GM23248 (cell line): ENCODE measurements at regions not wholly inside any gene's neighbourhood (a gene's known extent, or its start where the extent isn't known, plus 50 kb on each side); places are given as distances from the start of the nearest gene placed in this dataset.

ENCODE experiments used
- DNase-seq: peaks from one replicate; pipeline ENCODE4 v3.0.0-alpha.2; 2015
- H2AFZ ChIP-seq: fragments of 200-600 bp; sonication (generic); 2 replicates; pipeline ENCODE4 v1.6.1; 2016; ENCODE audit warnings: antibody characterized with exemption
- H3F3A ChIP-seq: fragments of 200-600 bp; sonication (generic); 2 replicates; pipeline ENCODE4 v1.6.1; 2016; ENCODE audit warnings: mild to moderate bottlenecking, antibody characterized with exemption, mixed run types; ENCODE audit not compliant: insufficient read depth
- H3K27ac ChIP-seq: fragments of 200-600 bp; sonication (generic); 2 replicates; pipeline ENCODE4 v1.5.1; 2016; ENCODE audit warnings: mild to moderate bottlenecking
- H3K27me3 ChIP-seq: fragments of 200-600 bp; sonication (generic); replicated peaks from 2 replicates; pipeline ENCODE4 v1.6.1; 2016; ENCODE audit warnings: mild to moderate bottlenecking; ENCODE audit not compliant: insufficient read depth
- H3K36me3 ChIP-seq: fragments of 200-600 bp; sonication (generic); 2 replicates; pipeline ENCODE4 v1.6.1; 2016; ENCODE audit warnings: low read depth, mild to moderate bottlenecking
- H3K4me1 ChIP-seq: fragments of 200-600 bp; sonication (generic); 2 replicates; pipeline ENCODE4 v1.6.1; 2016; ENCODE audit warnings: mild to moderate bottlenecking; ENCODE audit not compliant: insufficient read depth
- H3K4me2 ChIP-seq: fragments of 200-600 bp; sonication (generic); one replicate; pipeline ENCODE4 v1.6.1; 2016; ENCODE audit warnings: mild to moderate bottlenecking; ENCODE audit not compliant: unreplicated experiment
- H3K4me3 ChIP-seq: fragments of 200-600 bp; sonication (generic); 2 replicates; pipeline ENCODE4 v1.5.1; 2016; ENCODE audit warnings: mild to moderate bottlenecking
- H3K79me2 ChIP-seq: fragments of 200-600 bp; sonication (generic); 2 replicates; pipeline ENCODE4 v1.6.1; 2016; ENCODE audit warnings: mild to moderate bottlenecking; ENCODE audit not compliant: insufficient read depth
- H3K9ac ChIP-seq: fragments of 200-600 bp; sonication (generic); 2 replicates; pipeline ENCODE4 v1.6.1; 2016; ENCODE audit warnings: mild to moderate bottlenecking
- H3K9me2 ChIP-seq: fragments of 200-600 bp; sonication (generic); 2 replicates; pipeline ENCODE4 v1.6.1; 2016; ENCODE audit warnings: mixed run types, mild to moderate bottlenecking, moderate library complexity; ENCODE audit not compliant: insufficient read depth
- H3K9me3 ChIP-seq: fragments of 200-600 bp; sonication (generic); one replicate; pipeline ENCODE4 v1.6.1; 2017; ENCODE audit warnings: low read depth
- H4K20me1 ChIP-seq: fragments of 200-600 bp; sonication (generic); 2 replicates; pipeline ENCODE4 v1.6.0; 2016; ENCODE audit not compliant: insufficient read depth
- EZH2 ChIP-seq: fragments of 200-600 bp; sonication (generic); IDR thresholded peaks from 2 replicates; pipeline ENCODE4 v1.6.1; 2018; ENCODE audit warnings: antibody characterized with exemption, mild to moderate bottlenecking; ENCODE audit not compliant: insufficient read depth, poor library complexity, severe bottlenecking
- EZH2phosphoT487 ChIP-seq: fragments of 200-600 bp; sonication (generic); IDR thresholded peaks from 2 replicates; pipeline ENCODE4 v1.6.1; 2018; ENCODE audit warnings: antibody characterized with exemption, moderate library complexity, mild to moderate bottlenecking, low read depth; ENCODE audit not compliant: insufficient read depth
- WGBS, 2 experiments: methylation state at CpG; one replicate each; pipeline ENCODE4 v1.1.6; 2015 to 2017; ENCODE audit warnings: low lambda C conversion rate in 2 of 2, low coverage in 1 of 2; ENCODE audit errors: missing lambda C conversion rate in 2 of 2; 5-methylcytosine and 5-hydroxymethylcytosine counted together
- in situ Hi-C: fragments of 300-500 bp; cut with MboI; formaldehyde crosslinking; loops from 2 replicates; pipeline ENCODE4 v1.15.0; 2020

- peaks cover 10% of the 10 kb centered on the region; the same call in 1 of the 2 replicates for H3K4me1 ChIP-seq
- no peaks in the 10 kb centered on the region for H3K9me3 ChIP-seq
- WGBS, 2 experiments: 40 to 41% methylated on average over 6 of the region's 6 CpGs
- H3K27ac ChIP-seq: no peak overlapping the region
- peak; percentile 37 for DNase-seq
- H3K27me3 ChIP-seq: no peaks in the 10 kb centered on the region
- in situ Hi-C loops: no loop called here
- no peaks in the 10 kb centered on the region for H3F3A ChIP-seq
- H3K4me3 ChIP-seq: peak overlapping the region; percentile 70
- peak overlapping the region; percentile 74 for H3K4me2 ChIP-seq
- peak overlapping the region; percentile 81 for H2AFZ ChIP-seq
- peak overlapping the region; percentile 68 for H3K9ac ChIP-seq
- no peaks in the 10 kb centered on the region for H3K36me3 ChIP-seq
- TF ChIP-seq EZH2 (no peak), EZH2phosphoT487 (no peak)
- no peaks in the 10 kb centered on the region for H3K9me2 ChIP-seq
- no peaks in the 10 kb centered on the region for H4K20me1 ChIP-seq
- no peaks in the 10 kb centered on the region for H3K79me2 ChIP-seq
These were observed 228.3 kb downstream of the FOXO1 start for GRCh38 chr13:40438022-40438680.

GRCh38 chr13:40438999-40439797 lies 227.2 kb downstream of the FOXO1 start:
- TF ChIP-seq EZH2phosphoT487 (no peak), EZH2 (no peak)
- 28 to 33% methylated on average over 12 of the region's 12 CpGs for WGBS, 2 experiments
- Histone ChIP-seq H3K9me3 (no peaks in the 10 kb centered on the region), H2AFZ (peak overlapping the region; percentile 81), H3K27ac (0 out of 2 replicates have a peak overlapping the region, but pooled peaks have one; percentile 2), H3K4me2 (peak overlapping the region; percentile 74), H3K9ac (peak overlapping the region; percentile 68), H3K36me3 (no peaks in the 10 kb centered on the region), H3K27me3 (no peaks in the 10 kb centered on the region), H3K79me2 (no peaks in the 10 kb centered on the region), H3K4me3 (peak overlapping the region; percentile 70), H3K4me1 (peaks cover 10% of the 10 kb centered on the region; the same call in 1 of the 2 replicates), H4K20me1 (no peaks in the 10 kb centered on the region), H3K9me2 (no peaks in the 10 kb centered on the region), H3F3A (no peaks in the 10 kb centered on the region)
- in situ Hi-C loops: no loop called here
- DNase-seq: peak; percentile 75

DNA sequence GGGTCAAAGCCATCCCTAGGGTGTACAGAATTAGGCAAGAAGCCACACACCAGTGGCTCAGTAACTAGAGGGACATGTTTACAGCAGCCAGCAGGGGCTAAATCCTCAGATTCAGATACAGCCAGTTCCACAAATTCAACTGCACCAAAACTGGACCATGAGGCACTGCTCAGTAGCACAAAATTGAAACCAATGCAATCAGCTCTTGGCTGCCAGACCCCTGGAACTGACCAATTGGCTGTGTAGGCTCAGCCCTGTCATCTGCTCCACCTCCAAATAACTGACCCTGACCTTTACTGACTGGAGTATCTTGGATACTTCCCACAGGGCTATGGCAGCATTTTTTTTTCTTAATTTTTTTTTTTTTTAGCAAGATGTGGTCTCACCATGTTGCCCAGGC lies 226.5 kb downstream of the FOXO1 start:
- no peak overlapping the region for H3K9ac ChIP-seq
- H2AFZ ChIP-seq: no peak overlapping the region; the same call in 1 of the 2 replicates
- no peaks in the 10 kb centered on the region for H3K36me3 ChIP-seq
- no peaks in the 10 kb centered on the region for H3F3A ChIP-seq
- no peak overlapping the region for H3K27ac ChIP-seq
- H3K79me2 ChIP-seq: no peaks in the 10 kb centered on the region
- no peaks in the 10 kb centered on the region for H3K27me3 ChIP-seq
- in situ Hi-C loops: no loop called here
- no peak overlapping the region for H3K4me2 ChIP-seq
- no peak overlapping the region for H3K4me3 ChIP-seq
- peaks cover 10% of the 10 kb centered on the region; the same call in 1 of the 2 replicates for H3K4me1 ChIP-seq
- H4K20me1 ChIP-seq: no peaks in the 10 kb centered on the region
- H3K9me2 ChIP-seq: no peaks in the 10 kb centered on the region
- no peaks in the 10 kb centered on the region for H3K9me3 ChIP-seq
- no peak for DNase-seq
- TF ChIP-seq EZH2 (no peak), EZH2phosphoT487 (no peak)

- 52 to 57% methylated on average over 9 of the region's 9 CpGs for WGBS, 2 experiments
- peaks cover 10% of the 10 kb centered on the region; the same call in 1 of the 2 replicates for H3K4me1 ChIP-seq
- H3K36me3 ChIP-seq: no peaks in the 10 kb centered on the region
- H3K27me3 ChIP-seq: no peaks in the 10 kb centered on the region
- no peak overlapping the region for H3K9ac ChIP-seq
- H3K27ac ChIP-seq: no peak overlapping the region
- no peaks in the 10 kb centered on the region for H3K79me2 ChIP-seq
- peak; percentile 34 for DNase-seq
- TF ChIP-seq EZH2phosphoT487: no peak
- H2AFZ ChIP-seq: no peak overlapping the region; the same call in 1 of the 2 replicates
- no peaks in the 10 kb centered on the region for H3K9me2 ChIP-seq
- H3F3A ChIP-seq: no peaks in the 10 kb centered on the region
- no peak overlapping the region for H3K4me3 ChIP-seq
- no peak overlapping the region for H3K4me2 ChIP-seq
- in situ Hi-C loops: no loop called here
- no peaks in the 10 kb centered on the region for H3K9me3 ChIP-seq
- H4K20me1 ChIP-seq: no peaks in the 10 kb centered on the region
These were observed 225.2 kb downstream of the FOXO1 start for GRCh38 chr13:40440990-40441820.
